T47D (cell line): ENCODE measurements at regions not wholly inside any gene's neighbourhood (a gene's known extent, or its start where the extent isn't known, plus 50 kb on each side); places are given as distances from the start of the nearest gene placed in this dataset.

Experiments used
- DNase-seq, 2 experiments: peaks; one replicate each; pipeline versions ENCODE4 v3.0.0 to v3.0.0-alpha.2; 2011 to 2012; ENCODE audit warnings: low read depth in 1 of 2, low spot score in 1 of 2
- JUND ChIP-seq: IDR thresholded peaks from 2 replicates; pipeline ENCODE4 v1.6.1; 2012; ENCODE audit warnings: low read depth
- in situ Hi-C: cut with HindIII; loops from 2 replicates; pipeline ENCODE4 v1.10.0; 2016; ENCODE audit warnings: low sequenced_read_pairs, low pct_unique_long_range_greater_than_20kb

DNA sequence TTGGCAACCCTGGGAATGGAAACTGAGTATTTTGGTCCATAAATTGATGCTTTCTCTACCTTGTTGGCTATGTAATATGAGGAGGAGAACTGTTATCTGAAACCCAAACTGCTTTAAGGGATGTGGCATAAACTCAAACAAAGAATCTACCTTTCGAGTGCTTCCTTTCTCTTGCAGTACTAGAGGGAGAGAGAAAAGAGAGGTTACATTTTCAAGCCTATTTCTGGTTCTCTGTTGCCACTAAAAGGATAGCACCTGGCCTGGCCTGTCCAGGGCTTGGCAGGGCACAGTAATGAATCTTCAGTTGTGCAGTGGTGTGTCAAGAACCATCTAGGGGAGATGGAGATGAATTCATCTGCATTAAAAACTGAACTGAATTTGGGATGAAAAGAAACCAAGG, 308.6 kb downstream of the PTTG2 start:
- in situ Hi-C loops: no loop called here
- no peak for DNase-seq
- TF ChIP-seq JUND: no peak

DNA sequence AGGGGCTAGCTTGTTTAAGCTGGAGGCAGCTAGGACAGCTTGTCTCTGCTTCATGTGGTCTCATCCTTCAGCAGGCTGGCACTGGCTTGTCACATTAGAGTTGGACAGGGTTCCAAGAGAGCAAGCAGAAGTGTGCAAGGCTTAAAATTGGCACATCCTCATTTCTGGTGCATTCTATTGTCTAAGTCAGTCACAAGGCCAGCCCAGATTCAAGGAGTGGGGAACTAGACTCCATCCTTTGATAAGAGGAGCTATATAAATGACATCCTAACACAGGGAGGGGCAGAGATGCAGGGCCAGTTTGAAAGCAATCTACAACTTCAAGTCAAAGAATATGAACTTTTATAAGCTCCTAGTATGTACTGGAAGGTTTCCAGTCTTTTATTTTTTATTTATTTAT, 313.2 kb downstream of the PTTG2 start:
- TF ChIP-seq JUND: no peak
- no peak for DNase-seq
- in situ Hi-C loops: no loop called here

DNA sequence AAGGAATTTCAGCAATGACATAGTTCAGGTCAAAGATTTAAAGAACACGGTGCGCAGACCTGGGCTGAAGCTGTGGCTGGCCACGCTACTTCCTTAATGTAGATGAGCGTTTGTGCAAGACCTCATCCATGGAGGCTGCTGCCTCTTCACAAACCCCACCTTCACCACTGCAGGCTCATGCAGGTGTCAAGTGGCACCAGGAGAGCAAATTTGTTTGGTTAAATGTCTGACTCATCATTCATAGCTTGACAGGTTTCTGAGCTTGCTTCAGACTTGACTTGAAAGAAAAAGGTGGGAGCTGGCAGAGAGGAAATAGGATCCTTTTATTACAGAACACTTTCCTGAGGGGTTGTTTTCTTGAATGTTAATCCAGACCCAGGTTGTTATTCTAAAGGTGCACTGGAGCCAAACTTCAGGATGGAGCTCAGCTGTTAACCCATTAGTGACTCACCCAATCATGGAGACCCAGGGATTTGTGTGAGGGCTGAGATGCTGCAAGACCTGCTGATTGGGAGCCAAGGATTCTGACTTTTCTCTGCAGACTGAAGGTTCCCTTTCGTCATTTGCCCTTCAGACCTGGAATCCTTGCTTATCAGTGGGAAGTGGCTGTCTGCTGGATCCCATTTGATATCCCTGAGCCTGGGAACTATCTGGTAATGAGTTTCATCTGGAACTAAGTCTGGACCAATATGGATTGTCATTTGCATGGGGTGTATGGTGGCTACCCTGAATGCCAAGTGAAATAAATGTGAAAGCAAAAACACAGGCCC, 315.3 kb downstream of the PTTG2 start:
- DNase-seq: peak; percentile 6 to 52
- no peak for TF ChIP-seq JUND
- in situ Hi-C loops: no loop called here

DNA sequence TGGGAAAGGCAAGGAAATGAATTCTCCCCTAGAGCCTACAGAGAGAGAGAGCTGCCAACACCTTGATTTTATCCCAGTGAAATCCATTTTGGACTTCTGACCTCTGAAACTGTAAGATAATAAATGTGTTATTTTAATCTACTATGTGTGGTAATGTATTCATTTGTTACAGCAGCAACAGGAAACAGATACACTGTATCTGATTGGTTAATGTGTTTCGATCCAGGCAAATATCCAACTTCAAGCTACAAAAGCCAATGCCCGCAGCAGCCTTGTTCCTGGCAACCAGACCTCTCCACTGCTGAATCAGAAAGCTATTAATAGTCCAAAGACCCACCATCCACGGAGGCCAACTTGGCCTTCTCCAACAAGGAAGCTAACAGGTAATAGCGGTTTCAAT, 318.1 kb downstream of the PTTG2 start:
- no peak for DNase-seq
- no peak for TF ChIP-seq JUND
- in situ Hi-C loops: no loop called here

DNA sequence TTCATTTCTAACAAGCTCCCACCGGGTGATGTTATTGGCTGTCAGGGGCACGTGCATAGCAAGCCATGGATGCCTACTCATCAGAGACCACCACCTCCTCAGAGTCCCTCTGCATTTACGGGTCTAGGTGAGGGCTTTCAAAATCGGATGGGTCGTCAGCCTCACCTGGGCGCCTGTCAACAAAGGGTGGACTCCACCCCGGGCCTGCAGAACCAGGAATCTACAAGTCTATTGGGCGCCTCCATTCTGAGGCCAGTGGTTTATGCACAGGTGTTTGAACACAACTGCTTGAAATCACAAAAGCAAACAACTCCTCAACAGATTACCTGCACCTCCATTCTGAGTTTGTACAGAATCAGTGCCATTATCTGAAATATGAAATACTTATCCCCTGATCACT, 318.9 kb downstream of the PTTG2 start:
- no peak for DNase-seq
- in situ Hi-C loops: no loop called here
- TF ChIP-seq JUND: no peak

DNA sequence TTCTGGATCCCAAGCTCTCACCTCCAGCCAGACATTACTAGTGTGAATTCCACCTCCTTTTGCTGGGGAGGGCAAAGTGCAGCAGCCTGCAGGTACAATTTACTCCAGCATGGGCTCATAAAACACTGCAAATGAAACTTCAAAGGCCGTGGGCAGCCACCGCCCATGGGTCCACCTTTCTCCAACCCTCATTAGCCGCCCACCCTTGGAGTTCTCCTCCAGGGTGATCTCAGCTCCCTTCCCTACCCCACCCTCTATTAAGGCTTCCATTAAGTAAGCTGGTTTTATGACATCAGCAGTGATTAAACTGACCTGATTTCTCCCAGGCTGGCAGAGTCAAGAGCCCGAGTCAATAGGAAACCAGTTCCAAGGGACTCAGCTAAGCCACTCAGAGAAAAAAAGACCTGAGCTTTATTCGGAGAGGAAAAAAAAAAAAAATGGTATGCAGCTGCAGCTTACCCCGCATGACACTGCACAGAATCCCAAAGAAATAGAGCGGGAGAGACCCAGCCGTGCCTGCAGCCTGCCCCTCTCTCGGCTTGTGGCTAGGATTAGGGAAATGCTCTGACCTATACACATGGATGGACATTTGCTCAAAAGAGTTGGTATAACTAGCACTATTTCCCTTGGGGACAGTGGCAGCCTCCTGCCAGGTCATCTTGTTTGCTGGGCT, 319.6 kb downstream of the PTTG2 start:
- in situ Hi-C loops: no loop called here
- no peak for DNase-seq
- TF ChIP-seq JUND: no peak

DNA sequence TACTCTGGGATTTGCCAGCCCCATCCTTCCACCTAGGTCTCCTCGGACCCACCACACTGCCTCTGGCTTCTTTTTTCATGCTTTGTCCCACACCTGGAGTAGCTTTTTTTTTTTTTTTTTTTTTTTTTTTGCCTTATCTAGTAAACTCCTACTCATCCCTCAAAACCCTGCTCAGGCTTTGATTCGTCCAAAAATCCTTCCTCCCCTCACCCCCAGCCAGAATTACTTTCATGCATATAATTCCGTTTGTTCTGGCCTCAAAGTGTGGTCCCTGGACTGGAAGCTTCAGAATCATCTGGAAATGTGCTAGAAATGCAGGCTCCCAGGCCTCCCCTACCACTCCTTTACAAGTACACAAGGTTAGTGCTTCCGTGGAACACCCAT, 320.1 kb downstream of the PTTG2 start:
- no peak for TF ChIP-seq JUND
- DNase-seq: no peak
- in situ Hi-C loops: no loop called here

DNA sequence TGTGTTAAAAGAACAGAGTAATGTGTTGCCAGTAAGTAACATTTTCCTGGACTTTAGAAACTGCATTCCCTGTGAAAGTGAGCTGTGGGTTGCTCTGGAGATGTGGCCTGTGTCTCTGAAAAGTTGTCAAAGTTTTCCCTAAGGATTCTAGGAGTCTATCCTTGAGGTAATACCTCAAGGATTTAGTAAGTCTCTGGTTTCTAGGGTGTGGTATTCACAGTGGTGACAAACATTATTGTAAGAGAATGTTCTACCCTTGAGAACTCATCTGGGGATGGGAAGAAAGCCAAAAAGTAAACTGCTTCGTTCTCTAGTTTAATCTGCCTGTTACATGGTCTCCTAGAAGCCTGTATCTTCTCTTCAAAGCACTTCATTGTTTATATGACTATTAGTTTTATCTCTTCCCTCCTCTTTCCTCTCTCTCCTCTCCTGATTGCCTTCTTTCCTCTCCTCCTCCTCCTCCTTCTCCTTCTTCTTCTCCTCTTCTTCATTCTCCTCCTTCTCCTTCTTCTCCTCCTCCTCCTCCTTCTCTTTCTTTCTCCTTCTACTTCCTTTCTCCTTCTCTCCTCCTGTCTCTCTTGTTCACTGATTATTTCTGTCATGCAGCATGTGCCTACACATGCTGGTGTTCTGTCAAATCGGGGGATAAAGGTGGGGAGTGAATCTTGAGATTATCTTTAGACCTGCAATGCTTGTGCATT, 321.3 kb downstream of the PTTG2 start:
- in situ Hi-C loops: no loop called here
- no peak for DNase-seq
- TF ChIP-seq JUND: no peak

DNA sequence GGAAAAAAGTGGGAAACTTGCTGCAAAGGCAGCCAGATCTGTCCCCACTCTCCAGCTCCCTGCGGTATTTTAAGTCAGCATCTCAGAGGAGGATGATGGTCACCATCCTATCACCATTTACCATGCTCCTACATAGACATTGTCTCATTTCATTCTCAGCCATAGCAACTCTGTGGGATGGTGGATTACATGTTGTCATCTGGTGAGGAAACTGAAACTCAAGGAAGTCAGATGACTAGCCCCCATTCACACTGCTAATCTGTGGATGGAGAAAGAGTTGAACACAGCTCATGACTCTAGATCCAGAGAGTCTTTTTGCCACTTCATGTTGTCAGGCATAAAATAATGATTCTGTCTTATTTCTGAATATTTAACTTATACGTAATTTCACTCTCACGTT, 323.5 kb downstream of the PTTG2 start:
- in situ Hi-C loops: no loop called here
- no peak for DNase-seq
- TF ChIP-seq JUND: no peak

DNA sequence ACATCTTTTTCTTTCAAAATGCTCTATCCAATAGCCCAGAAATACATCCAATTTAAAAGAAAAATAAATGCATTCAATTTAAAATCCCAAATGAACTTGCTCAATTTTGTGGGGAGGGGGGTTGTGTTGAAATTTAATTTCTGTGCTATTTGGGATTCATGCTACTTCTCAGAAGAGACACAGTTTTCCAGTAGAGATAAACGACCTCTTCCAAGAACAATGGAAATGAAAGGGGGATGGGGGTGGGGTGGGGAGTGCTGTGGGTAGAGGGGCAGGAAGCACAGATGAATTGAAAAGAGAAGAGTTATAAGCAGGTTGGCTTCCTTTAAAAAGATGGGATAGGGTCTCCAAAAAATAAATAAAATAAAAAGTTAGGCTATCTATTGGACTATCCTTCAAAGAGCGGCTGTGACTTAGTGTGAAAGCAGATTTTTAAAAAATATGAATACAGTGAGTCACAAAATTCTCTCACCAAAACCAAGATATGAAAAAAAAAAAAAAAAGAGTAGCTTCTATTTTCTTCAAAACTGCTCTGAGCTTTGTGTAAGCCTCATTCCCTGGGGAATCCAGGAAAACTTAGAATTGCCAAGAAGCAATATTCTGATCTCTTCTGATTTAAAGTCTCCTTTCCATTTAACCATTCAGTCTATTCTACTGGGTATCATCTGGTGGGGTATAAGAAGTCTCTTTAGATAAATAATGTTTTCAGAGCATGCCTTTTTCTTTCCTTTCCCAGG, 324.3 kb downstream of the PTTG2 start:
- in situ Hi-C loops: no loop called here
- no peak for TF ChIP-seq JUND
- DNase-seq: no peak

DNA sequence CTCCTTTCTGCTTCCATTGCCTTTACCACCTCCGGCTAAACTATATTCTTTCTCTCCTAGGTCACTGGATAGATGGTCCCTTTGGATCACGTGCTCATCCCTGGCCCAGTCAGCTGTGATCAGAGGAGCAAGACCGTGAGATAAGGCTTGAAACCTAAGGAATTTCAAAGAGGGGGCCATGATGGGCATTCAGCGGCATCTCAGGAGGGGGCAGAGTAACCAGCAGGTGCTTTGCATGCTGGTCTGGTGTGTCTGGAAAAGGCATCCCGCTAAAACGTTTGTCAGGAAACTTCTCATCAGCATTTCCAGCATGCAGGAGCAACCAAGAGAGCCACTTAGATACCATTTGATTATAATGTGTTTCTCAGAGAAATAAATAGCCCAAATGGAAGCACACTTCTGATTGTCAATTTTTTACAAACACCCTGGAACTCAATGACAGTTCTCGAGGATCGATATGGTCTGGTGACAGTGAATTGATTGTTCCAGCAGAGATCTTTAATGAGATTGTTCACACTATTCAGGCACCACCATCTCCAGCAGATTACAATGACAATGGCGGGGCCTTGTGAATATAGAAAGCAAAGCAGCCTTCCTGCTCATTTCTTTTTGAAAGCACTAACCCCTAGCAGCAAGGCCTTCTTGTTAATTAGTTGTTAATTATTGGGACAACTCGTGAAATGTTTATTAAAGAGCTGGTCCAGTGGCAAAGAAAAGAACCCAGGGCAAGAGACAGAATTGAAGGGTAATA, 327.1 kb downstream of the PTTG2 start:
- in situ Hi-C loops: no loop called here
- DNase-seq: no peak
- no peak for TF ChIP-seq JUND

DNA sequence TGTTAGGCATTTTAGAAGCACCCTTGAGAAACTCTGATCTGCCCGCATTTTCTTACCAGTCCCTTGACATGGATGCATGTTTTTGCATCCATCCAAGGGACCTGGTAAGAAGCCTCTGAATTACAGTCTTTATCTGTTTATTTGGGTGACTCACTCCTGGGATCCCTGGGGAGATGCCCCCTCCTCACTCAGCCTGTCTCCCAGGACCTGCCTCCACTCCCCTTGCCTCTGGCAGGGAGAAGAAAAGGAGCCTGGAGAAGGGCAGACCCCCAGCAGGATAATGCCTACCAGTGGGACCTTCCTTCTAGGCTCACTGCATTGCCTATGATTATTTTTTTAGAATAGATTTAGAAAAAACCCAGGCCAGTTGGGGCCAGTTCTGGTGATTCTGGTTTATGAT, 329.4 kb downstream of the PTTG2 start:
- TF ChIP-seq JUND: no peak
- in situ Hi-C loops: no loop called here
- no peak for DNase-seq
